ENCODE measurements at regions not wholly inside any gene's neighbourhood (a gene's known extent, or its start where the extent isn't known, plus 50 kb on each side); places are given as distances from the start of the nearest gene placed in this dataset.

DNA sequence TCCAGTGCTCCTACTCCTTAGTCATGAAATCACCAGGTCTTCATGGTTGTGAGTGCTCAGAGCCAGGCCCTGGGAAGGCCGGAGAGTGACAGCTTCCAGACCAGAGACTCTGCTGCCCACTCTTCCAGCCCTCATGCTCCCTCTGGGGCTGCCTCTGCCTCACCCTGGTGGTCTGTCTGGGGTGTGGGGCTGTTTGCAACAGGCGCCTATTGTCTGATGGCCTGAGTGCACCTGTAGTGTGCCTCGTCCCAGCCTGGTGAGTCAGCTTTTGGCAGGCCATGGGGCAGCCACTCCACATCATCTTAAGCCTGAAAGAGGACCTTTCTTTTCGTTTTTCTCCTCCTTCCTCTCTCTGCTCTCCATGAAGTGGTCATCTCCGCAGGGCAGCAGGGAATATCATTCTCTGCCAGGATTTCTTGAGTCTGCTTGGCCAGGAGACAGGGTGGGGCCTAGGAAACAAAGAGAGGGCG, 173.8 kb downstream of the VEGFA start:
- peak in 1 of 3 donors; percentile 25 for DNase-seq
- H3K27ac ChIP-seq: no peak overlapping the region
- no peaks in the 10 kb centered on the region for H3K36me3 ChIP-seq
- TF ChIP-seq POLR2A (IDR thresholded peaks at IDR 0.05): no peak
- TF ChIP-seq, protein P1, sequence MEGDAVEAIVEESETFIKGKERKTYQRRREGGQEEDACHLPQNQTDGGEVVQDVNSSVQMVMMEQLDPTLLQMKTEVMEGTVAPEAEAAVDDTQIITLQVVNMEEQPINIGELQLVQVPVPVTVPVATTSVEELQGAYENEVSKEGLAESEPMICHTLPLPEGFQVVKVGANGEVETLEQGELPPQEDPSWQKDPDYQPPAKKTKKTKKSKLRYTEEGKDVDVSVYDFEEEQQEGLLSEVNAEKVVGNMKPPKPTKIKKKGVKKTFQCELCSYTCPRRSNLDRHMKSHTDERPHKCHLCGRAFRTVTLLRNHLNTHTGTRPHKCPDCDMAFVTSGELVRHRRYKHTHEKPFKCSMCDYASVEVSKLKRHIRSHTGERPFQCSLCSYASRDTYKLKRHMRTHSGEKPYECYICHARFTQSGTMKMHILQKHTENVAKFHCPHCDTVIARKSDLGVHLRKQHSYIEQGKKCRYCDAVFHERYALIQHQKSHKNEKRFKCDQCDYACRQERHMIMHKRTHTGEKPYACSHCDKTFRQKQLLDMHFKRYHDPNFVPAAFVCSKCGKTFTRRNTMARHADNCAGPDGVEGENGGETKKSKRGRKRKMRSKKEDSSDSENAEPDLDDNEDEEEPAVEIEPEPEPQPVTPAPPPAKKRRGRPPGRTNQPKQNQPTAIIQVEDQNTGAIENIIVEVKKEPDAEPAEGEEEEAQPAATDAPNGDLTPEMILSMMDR (IDR thresholded peaks at IDR 0.05): no peak
- H3K9me3 ChIP-seq: peaks cover 0 to 3% (median 0%) of the 10 kb centered on the region in 4 donors
- no peak overlapping the region for H3K4me3 ChIP-seq
- no peaks in the 10 kb centered on the region for H3K4me1 ChIP-seq
- H3K27me3 ChIP-seq: no peaks in the 10 kb centered on the region

DNA sequence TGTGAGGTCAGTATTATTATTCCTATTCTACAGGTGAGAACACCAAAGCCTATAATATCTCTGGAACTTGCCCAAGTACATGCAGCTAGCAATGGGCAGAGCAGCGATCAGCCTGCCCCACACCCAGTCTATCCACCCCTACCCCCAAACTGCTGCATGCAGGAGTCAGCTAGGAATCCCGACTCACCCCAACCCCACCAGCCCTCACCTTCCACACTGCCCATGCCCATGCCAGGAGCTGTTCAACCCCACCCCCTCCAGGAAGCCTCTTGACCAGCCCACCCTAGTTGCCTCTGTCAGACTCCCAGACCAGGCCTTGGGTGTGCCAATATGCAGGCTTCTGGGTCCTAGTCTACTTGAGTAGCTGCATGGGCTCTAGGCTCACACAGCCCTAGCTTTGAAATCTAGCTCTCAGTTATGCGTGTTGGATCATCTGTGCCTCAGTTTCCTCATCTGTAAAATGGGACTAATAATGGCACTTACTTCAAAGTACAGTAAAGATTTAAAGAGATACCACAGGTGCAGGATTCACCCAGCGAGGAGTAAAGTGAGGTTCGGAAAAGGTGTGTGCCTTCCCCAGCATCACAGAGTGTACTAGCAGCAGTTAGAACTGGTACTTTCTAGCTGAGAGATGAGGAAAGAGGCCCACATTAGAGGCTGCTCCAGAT, 173.2 kb downstream of the VEGFA start:
- Histone ChIP-seq H3K27ac (no peak overlapping the region), H3K9me3 (peaks cover 0 to 3% (median 0%) of the 10 kb centered on the region in 4 donors), H3K4me3 (no peak overlapping the region), H3K36me3 (no peaks in the 10 kb centered on the region), H3K27me3 (no peaks in the 10 kb centered on the region), H3K4me1 (no peaks in the 10 kb centered on the region)
- DNase-seq: peak in 1 of 3 donors; percentile 31
- TF ChIP-seq, protein P1 (IDR thresholded peaks at IDR 0.05): no peak

- no peak overlapping the region for H3K4me3 ChIP-seq
- no peak overlapping the region for H3K27ac ChIP-seq
- peak in 1 of 3 donors; percentile 19 for DNase-seq
- TF ChIP-seq, protein P1 (IDR thresholded peaks at IDR 0.05): no peak
- no peak for TF ChIP-seq POLR2A (IDR thresholded peaks at IDR 0.05)
- H3K36me3 ChIP-seq: no peaks in the 10 kb centered on the region
- no peaks in the 10 kb centered on the region for H3K4me1 ChIP-seq
- no peaks in the 10 kb centered on the region for H3K27me3 ChIP-seq
- peaks cover 0 to 3% (median 0%) of the 10 kb centered on the region in 4 donors for H3K9me3 ChIP-seq
Observed at GRCh38 chr6:43942616-43943015, 172.6 kb downstream of the VEGFA start.

- peak in 1 of 3 donors; percentile 30 for DNase-seq
- H3K36me3 ChIP-seq: no peaks in the 10 kb centered on the region
- TF ChIP-seq, protein P1 (IDR thresholded peaks at IDR 0.05): no peak
Observed at GRCh38 chr6:43942011-43942442, 172.0 kb downstream of the VEGFA start.

GRCh38 chr6:43941174-43941573, 171.2 kb downstream of the VEGFA start:
- no peaks in the 10 kb centered on the region for H3K4me1 ChIP-seq
- no peaks in the 10 kb centered on the region for H3K27me3 ChIP-seq
- H3K36me3 ChIP-seq: no peaks in the 10 kb centered on the region
- no peak for DNase-seq
- no peak overlapping the region for H3K27ac ChIP-seq
- H3K9me3 ChIP-seq: peaks cover 0 to 3% (median 0%) of the 10 kb centered on the region in 4 donors
- no peak for TF ChIP-seq POLR2A (IDR thresholded peaks at IDR 0.05)
- TF ChIP-seq, protein P1 (IDR thresholded peaks at IDR 0.05): no peak
- no peak overlapping the region for H3K4me3 ChIP-seq

More at GRCh38 chr6:43942011-43942442, 172.0 kb downstream of the VEGFA start:
- Histone ChIP-seq H3K4me1 (no peaks in the 10 kb centered on the region), H3K9me3 (peaks cover 0 to 3% (median 0%) of the 10 kb centered on the region in 4 donors), H3K27ac (no peak overlapping the region), H3K27me3 (no peaks in the 10 kb centered on the region), H3K4me3 (no peak overlapping the region)
